ENCODE measurements at regions not wholly inside any gene's neighbourhood (a gene's known extent, or its start where the extent isn't known, plus 50 kb on each side); places are given as distances from the start of the nearest gene placed in this dataset.

- peaks cover 26% of the 10 kb centered on the region for H3K9me3 Mint-ChIP-seq
- ChIA-PET CTCF (no interaction called here), POLR2A (no interaction called here)
- peaks cover 9% of the 10 kb centered on the region; the same call in 1 of the 2 replicates for H3K27me3 Mint-ChIP-seq (ENCODE audit: low read depth)
- H3K4me1 Mint-ChIP-seq, result no peaks in the 10 kb centered on the region
- no peak for DNase-seq (ENCODE audit: low spot score)
- H3K27ac Mint-ChIP-seq, result no peak overlapping the region
- no peak for ATAC-seq
- H3K36me3 Mint-ChIP-seq, result peaks cover 9% of the 10 kb centered on the region
- H3K4me3 Mint-ChIP-seq, result no peak overlapping the region
- no peak for TF ChIP-seq JAZF1 (CRISPR knock-in tag; IDR thresholded peaks at IDR 0.05)
These were observed 104.4 kb downstream of the SEC23IP start for GRCh38 chr10:119996944-119997343.

- H3K36me3 Mint-ChIP-seq, result peaks cover 9% of the 10 kb centered on the region
- ChIA-PET CTCF (no interaction called here), POLR2A (no interaction called here)
- H3K4me3 Mint-ChIP-seq, result no peak overlapping the region
- TF ChIP-seq TEAD4 (CRISPR knock-in tag; IDR thresholded peaks at IDR 0.05) (no peak), ZNF416 (CRISPR knock-in tag; IDR thresholded peaks at IDR 0.05) (no peak), ARID4B (CRISPR knock-in tag; IDR thresholded peaks at IDR 0.05; ENCODE audit: borderline replicate concordance) (no peak), ZNF138 (CRISPR knock-in tag; conservative IDR thresholded peaks at IDR 0.05) (no peak), GRHL2 (CRISPR knock-in tag; IDR thresholded peaks at IDR 0.05; ENCODE audit: insufficient replicate concordance, severe bottlenecking) (no peak), SMAD4 (CRISPR knock-in tag; IDR thresholded peaks at IDR 0.05) (no peak), PRRX2 (CRISPR knock-in tag; IDR thresholded peaks at IDR 0.05) (no peak)
- DNase-seq (ENCODE audit: low spot score) (no peak), ATAC-seq (no peak)
- no peaks in the 10 kb centered on the region for H3K4me1 Mint-ChIP-seq
- H3K27me3 Mint-ChIP-seq (ENCODE audit: low read depth), result peaks cover 9% of the 10 kb centered on the region; the same call in 1 of the 2 replicates
- peaks cover 26% of the 10 kb centered on the region for H3K9me3 Mint-ChIP-seq
- H3K27ac Mint-ChIP-seq, result no peak overlapping the region
These were observed 104.9 kb downstream of the SEC23IP start for GRCh38 chr10:119997429-119997828.

GRCh38 chr10:120002785-120003184, 110.3 kb downstream of the SEC23IP start:
- POLR2A ChIA-PET, result no interaction called here
- H3K4me1 Mint-ChIP-seq, result peaks cover 5% of the 10 kb centered on the region
- ATAC-seq, result no peak

More at GRCh38 chr10:120002785-120003184, 110.3 kb downstream of the SEC23IP start:
- CTCF ChIA-PET, result no interaction called here
- Mint-ChIP-seq H3K9me3 (peaks cover 4% of the 10 kb centered on the region; the same call in 1 of the 2 replicates), H3K36me3 (no peaks in the 10 kb centered on the region), H3K27me3 (ENCODE audit: low read depth) (no peaks in the 10 kb centered on the region; the same call in 1 of the 2 replicates), H3K27ac (no peak overlapping the region), H3K4me3 (no peak overlapping the region)
- TF ChIP-seq NFYB (CRISPR knock-in tag; conservative IDR thresholded peaks at IDR 0.05; ENCODE audit: low read depth) (no peak), FOXK1 (CRISPR knock-in tag; IDR thresholded peaks at IDR 0.05) (no peak), ZNF281 (CRISPR knock-in tag; IDR thresholded peaks at IDR 0.05) (no peak), ZNF671 (CRISPR knock-in tag; IDR thresholded peaks at IDR 0.05) (no peak), IRF1 (CRISPR knock-in tag; IDR thresholded peaks at IDR 0.05) (no peak), ZNF263 (CRISPR knock-in tag; IDR thresholded peaks at IDR 0.05; ENCODE audit: low read depth) (no peak), NR2C2 (CRISPR knock-in tag; IDR thresholded peaks at IDR 0.05) (no peak), MAX (CRISPR knock-in tag; IDR thresholded peaks at IDR 0.05) (no peak), SOX15 (CRISPR knock-in tag; IDR thresholded peaks at IDR 0.05) (no peak), ATF6 (CRISPR knock-in tag; IDR thresholded peaks at IDR 0.05) (no peak), ETV6 (CRISPR knock-in tag; IDR thresholded peaks at IDR 0.05) (no peak), ZBTB43 (CRISPR knock-in tag; IDR thresholded peaks at IDR 0.05) (no peak), SMAD4 (CRISPR knock-in tag; IDR thresholded peaks at IDR 0.05) (no peak), ZNF423 (CRISPR knock-in tag; IDR thresholded peaks at IDR 0.05) (no peak)
- DNase-seq (ENCODE audit: low spot score), result no peak
